Activated CD8-positive, alpha-beta T cell treated with anti-CD3 and anti-CD28 coated beads for 36 hours (primary cell): ENCODE measurements at regions not wholly inside any gene's neighbourhood (a gene's known extent, or its start where the extent isn't known, plus 50 kb on each side); places are given as distances from the start of the nearest gene placed in this dataset.

Experiments
- ATAC-seq: fragments of 200-7000 bp; cut with Tn5 transposase; one replicate; pipeline ENCODE4 v1.10.0; 2021; ENCODE audit warnings: mild to moderate bottlenecking, moderate library complexity
- CTCF ChIA-PET: fragments of 350-600 bp; sonication (Branson Sonifier 250); formaldehyde crosslinking; loops from one replicate; lab custom pipeline; 2021; ENCODE audit warnings: antibody characterized with exemption; lab: Charles Lee
- POLR2A ChIA-PET: fragments of 350-600 bp; sonication (Branson Sonifier 250); formaldehyde crosslinking; loops from one replicate; lab custom pipeline; 2021; ENCODE audit warnings: antibody characterized with exemption; lab: Charles Lee
- DNase-seq: peaks from one replicate; pipeline ENCODE4 v3.0.0-alpha.2; 2020
- H3K27ac Mint-ChIP-seq: one replicate; pipeline ENCODE4 v1.8.0; 2021; ENCODE audit warnings: mild to moderate bottlenecking, mixed read lengths
- H3K27me3 Mint-ChIP-seq: one replicate; pipeline ENCODE4 v1.8.0; 2021; ENCODE audit warnings: mixed read lengths
- H3K36me3 Mint-ChIP-seq: one replicate; pipeline ENCODE4 v1.8.0; 2021; ENCODE audit warnings: low read depth, mixed read lengths
- H3K4me1 Mint-ChIP-seq: one replicate; pipeline ENCODE4 v1.8.0; 2021; ENCODE audit warnings: low read depth, mixed read lengths
- H3K4me3 Mint-ChIP-seq: one replicate; pipeline ENCODE4 v1.8.0; 2021; ENCODE audit warnings: mild to moderate bottlenecking, moderate library complexity, mixed read lengths
- H3K9me3 Mint-ChIP-seq: one replicate; pipeline ENCODE4 v1.8.0; 2021; ENCODE audit warnings: mixed read lengths
- CTCF ChIP-seq: fragments of 200-600 bp; IDR thresholded peaks from one replicate; pipeline ENCODE4 v1.8.0; 2022; ENCODE audit warnings: antibody characterized with exemption, mild to moderate bottlenecking
- intact Hi-C: fragments of 100-400 bp; cut with micrococcal nuclease; formaldehyde crosslinking; loops from one replicate; pipeline ENCODE4 v1.10.0; 2022

GRCh38 chr5:111582993-111583601 is 70.8 kb upstream of the STARD4 start:
- POLR2A ChIA-PET, result no interaction called here
- CTCF ChIA-PET, result no interaction called here
- no peak overlapping the region for H3K27ac Mint-ChIP-seq
- no peak for ATAC-seq
- TF ChIP-seq CTCF, result no peak
- H3K9me3 Mint-ChIP-seq, result peaks cover 6% of the 10 kb centered on the region
- peaks cover 25% of the 10 kb centered on the region for H3K4me1 Mint-ChIP-seq
- no peak for DNase-seq
- no peaks in the 10 kb centered on the region for H3K27me3 Mint-ChIP-seq
- intact Hi-C loops, result no loop called here
- H3K36me3 Mint-ChIP-seq, result no peaks in the 10 kb centered on the region
- no peak overlapping the region for H3K4me3 Mint-ChIP-seq

GRCh38 chr5:111582451-111582850 is 70.1 kb upstream of the STARD4 start:
- Mint-ChIP-seq H3K9me3 (peaks cover 6% of the 10 kb centered on the region), H3K27ac (no peak overlapping the region), H3K4me3 (no peak overlapping the region), H3K36me3 (no peaks in the 10 kb centered on the region), H3K27me3 (no peaks in the 10 kb centered on the region), H3K4me1 (peaks cover 18% of the 10 kb centered on the region)
- intact Hi-C loops, result no loop called here
- no peak for ATAC-seq
- no peak for TF ChIP-seq CTCF
- ChIA-PET CTCF (no interaction called here), POLR2A (no interaction called here)
- DNase-seq, result no peak

GRCh38 chr5:111580956-111581355 is 68.6 kb upstream of the STARD4 start:
- Mint-ChIP-seq H3K27ac (no peak overlapping the region), H3K9me3 (peaks cover 6% of the 10 kb centered on the region), H3K4me3 (no peak overlapping the region), H3K27me3 (no peaks in the 10 kb centered on the region), H3K4me1 (peaks cover 15% of the 10 kb centered on the region), H3K36me3 (no peaks in the 10 kb centered on the region)
- TF ChIP-seq CTCF, result no peak
- ChIA-PET CTCF (interaction anchor here (1.0 kb wide), 1 partner anchor 30 kb away, joined by 3 read pairs; no protein-coding TSS in a partner anchor), POLR2A (interaction anchor here (0.7 kb wide), 1 partner anchor 69 kb away, joined by 3 read pairs; no protein-coding TSS in a partner anchor)
- intact Hi-C loops, result no loop called here
- no peak for DNase-seq
- ATAC-seq, result no peak

- ChIA-PET POLR2A (no interaction called here), CTCF (no interaction called here)
- DNase-seq (no peak), ATAC-seq (no peak)
- H3K36me3 Mint-ChIP-seq, result no peaks in the 10 kb centered on the region
- H3K27me3 Mint-ChIP-seq, result peaks cover 2% of the 10 kb centered on the region
- TF ChIP-seq CTCF, result no peak
- no peaks in the 10 kb centered on the region for H3K4me1 Mint-ChIP-seq
- H3K4me3 Mint-ChIP-seq, result no peak overlapping the region
- peaks cover 2% of the 10 kb centered on the region for H3K9me3 Mint-ChIP-seq
- intact Hi-C loops, result no loop called here
- H3K27ac Mint-ChIP-seq, result no peak overlapping the region
These were observed 62.0 kb upstream of the STARD4 start for GRCh38 chr5:111574311-111574710.

- ATAC-seq (no peak), DNase-seq (no peak)
- POLR2A ChIA-PET, result no interaction called here
- CTCF ChIA-PET, result no interaction called here
- Mint-ChIP-seq H3K36me3 (no peaks in the 10 kb centered on the region), H3K27me3 (peaks cover 2% of the 10 kb centered on the region), H3K4me3 (no peak overlapping the region), H3K9me3 (peaks cover 2% of the 10 kb centered on the region), H3K27ac (no peak overlapping the region), H3K4me1 (no peaks in the 10 kb centered on the region)
- TF ChIP-seq CTCF, result no peak
- intact Hi-C loops, result no loop called here
These were observed 60.2 kb upstream of the STARD4 start for GRCh38 chr5:111572561-111572960.
